H9 (cell line): ENCODE measurements at regions not wholly inside any gene's neighbourhood (a gene's known extent, or its start where the extent isn't known, plus 50 kb on each side); places are given as distances from the start of the nearest gene placed in this dataset.

Source experiments
- DNase-seq: peaks from one replicate; pipeline ENCODE4 v3.0.0-alpha.2; 2017
- H2AFZ ChIP-seq: one replicate; pipeline ENCODE4 v1.6.1; 2013; ENCODE audit warnings: mild to moderate bottlenecking, low read length, control low read depth, moderate library complexity
- H2AK5ac ChIP-seq: 2 replicates; pipeline ENCODE4 v1.6.1; 2013; ENCODE audit warnings: low read length, control low read depth, mixed read lengths; ENCODE audit not compliant: insufficient read length
- H2BK120ac ChIP-seq: one replicate; pipeline ENCODE4 v1.6.1; 2013; ENCODE audit warnings: low read depth, mild to moderate bottlenecking, low read length, control low read depth, inconsistent platforms; ENCODE audit not compliant: poor library complexity, severe bottlenecking
- H2BK12ac ChIP-seq: 2 replicates; pipeline ENCODE4 v1.6.1; 2013; ENCODE audit warnings: low read length, control low read depth, mixed read lengths, low read depth; ENCODE audit not compliant: insufficient read length
- H2BK15ac ChIP-seq: 2 replicates; pipeline ENCODE4 v1.6.1; 2013; ENCODE audit warnings: low read depth, low read length, control low read depth
- H2BK20ac ChIP-seq: one replicate; pipeline ENCODE4 v1.6.1; 2013; ENCODE audit warnings: low read depth, mild to moderate bottlenecking, low read length, control low read depth, inconsistent platforms; ENCODE audit not compliant: poor library complexity, severe bottlenecking
- H2BK5ac ChIP-seq: 2 replicates; pipeline ENCODE4 v1.6.1; 2013; ENCODE audit warnings: low read length, control low read depth, mixed read lengths; ENCODE audit not compliant: insufficient read length
- H3K14ac ChIP-seq: 2 replicates; pipeline ENCODE4 v1.6.1; 2013; ENCODE audit warnings: low read length, control low read depth; ENCODE audit not compliant: insufficient read depth
- H3K18ac ChIP-seq: 2 replicates; pipeline ENCODE4 v1.6.1; 2013; ENCODE audit warnings: low read depth, mild to moderate bottlenecking, mixed read lengths, low read length, control low read depth; ENCODE audit not compliant: insufficient read length
- H3K23ac ChIP-seq: 2 replicates; pipeline ENCODE4 v1.6.1; 2013; ENCODE audit warnings: low read length, control low read depth, mixed read lengths, low read depth; ENCODE audit not compliant: insufficient read length
- H3K23me2 ChIP-seq: 2 replicates; pipeline ENCODE4 v1.6.1; 2013; ENCODE audit warnings: low read depth, mild to moderate bottlenecking, mixed read lengths, low read length, control low read depth; ENCODE audit not compliant: insufficient read length, poor library complexity, severe bottlenecking
- H3K27ac ChIP-seq: 2 replicates; pipeline ENCODE4 v1.5.1; 2013; ENCODE audit warnings: low read length, control low read depth, mixed read lengths, low read depth; ENCODE audit not compliant: insufficient read length
- H3K27me3 ChIP-seq: 2 replicates; pipeline ENCODE4 v1.6.1; 2013; ENCODE audit warnings: low read length, control low read depth, inconsistent platforms; ENCODE audit not compliant: insufficient read depth
- H3K4ac ChIP-seq: 2 replicates; pipeline ENCODE4 v1.6.1; 2013; ENCODE audit warnings: low read depth, mild to moderate bottlenecking, control low read depth, inconsistent platforms, low read length, moderate library complexity
- H3K4me1 ChIP-seq: 2 replicates; pipeline ENCODE4 v1.6.1; 2013; ENCODE audit warnings: low read length, control low read depth, inconsistent platforms; ENCODE audit not compliant: insufficient read depth
- H3K4me2 ChIP-seq: 2 replicates; pipeline ENCODE4 v1.6.1; 2013; ENCODE audit warnings: low read length, control low read depth, mixed read lengths; ENCODE audit not compliant: insufficient read length, insufficient read depth
- H3K56ac ChIP-seq: 2 replicates; pipeline ENCODE4 v1.6.1; 2013; ENCODE audit warnings: low read depth, mild to moderate bottlenecking, mixed read lengths, low read length, control low read depth; ENCODE audit not compliant: insufficient read length
- H3K79me1 ChIP-seq: 2 replicates; pipeline ENCODE4 v1.6.1; 2013; ENCODE audit warnings: low read depth, mild to moderate bottlenecking, moderate library complexity, low read length, control low read depth, inconsistent platforms; ENCODE audit not compliant: insufficient read depth, poor library complexity, severe bottlenecking
- H3K79me2 ChIP-seq: 2 replicates; pipeline ENCODE4 v1.6.1; 2013; ENCODE audit warnings: low read length, control low read depth, inconsistent platforms; ENCODE audit not compliant: insufficient read depth
- H3K9ac ChIP-seq: 2 replicates; pipeline ENCODE4 v1.6.1; 2013; ENCODE audit warnings: low read length, control low read depth, mixed read lengths; ENCODE audit not compliant: insufficient read length; ENCODE audit errors: extremely low read depth
- H3K9me3 ChIP-seq: one replicate; pipeline ENCODE4 v1.6.1; 2013; ENCODE audit warnings: low read depth, low read length, inconsistent platforms; ENCODE audit not compliant: control insufficient read depth
- H3T11ph ChIP-seq: one replicate; pipeline ENCODE4 v1.6.1; 2013; ENCODE audit warnings: mild to moderate bottlenecking, low read length, control low read depth, inconsistent platforms
- H4K20me1 ChIP-seq: one replicate; pipeline ENCODE4 v1.6.1; 2013; ENCODE audit not compliant: control insufficient read depth, insufficient read length, insufficient read depth
- H4K5ac ChIP-seq: 2 replicates; pipeline ENCODE4 v1.6.1; 2013; ENCODE audit warnings: low read depth, mild to moderate bottlenecking, mixed read lengths, low read length, control low read depth; ENCODE audit not compliant: insufficient read length
- H4K8ac ChIP-seq: replicated peaks from 2 replicates; pipeline ENCODE4 v1.6.1; 2013; ENCODE audit warnings: low read length, control low read depth, mixed read lengths, low read depth; ENCODE audit not compliant: insufficient read length
- H4K91ac ChIP-seq: 2 replicates; pipeline ENCODE4 v1.6.1; 2013; ENCODE audit warnings: low read depth, mild to moderate bottlenecking, moderate library complexity, mixed read lengths, low read length, control low read depth; ENCODE audit not compliant: insufficient read length
- H3K27ac Mint-ChIP-seq, 3 experiments: 2 replicates in 2 of 3; 3 replicates in 1 of 3; pipeline ENCODE4 v1.8.0; 2020 to 2021; ENCODE audit warnings: mixed read lengths in 3 of 3, mild to moderate bottlenecking in 1 of 3, moderate library complexity in 1 of 3
- H3K27me3 Mint-ChIP-seq: 2 replicates; pipeline ENCODE4 v1.8.0; 2021; ENCODE audit warnings: low read depth, mild to moderate bottlenecking, moderate library complexity, mixed read lengths
- H3K36me3 Mint-ChIP-seq, 3 experiments: 2 replicates in 2 of 3; 3 replicates in 1 of 3; pipeline ENCODE4 v1.8.0; 2020 to 2021; ENCODE audit warnings: low read depth in 3 of 3, mixed read lengths in 3 of 3; ENCODE audit not compliant: insufficient read depth in 1 of 3
- H3K4me1 Mint-ChIP-seq, 2 experiments: 2 replicates each; pipeline ENCODE4 v1.8.0; 2020; ENCODE audit warnings: mixed read lengths in 2 of 2
- H3K4me3 Mint-ChIP-seq, 2 experiments: 2 replicates in 1 of 2; 3 replicates in 1 of 2; pipeline ENCODE4 v1.8.0; 2020 to 2021; ENCODE audit warnings: mild to moderate bottlenecking in 2 of 2, mixed read lengths in 2 of 2, moderate library complexity in 1 of 2
- H3K9me3 Mint-ChIP-seq, 2 experiments: 2 replicates in 1 of 2; 3 replicates in 1 of 2; pipeline ENCODE4 v1.8.0; 2020; ENCODE audit warnings: mild to moderate bottlenecking in 2 of 2, mixed read lengths in 2 of 2, moderate library complexity in 1 of 2
- WGBS: extraction: QIAGEN DNeasy Blood & Tissue Kit; methylation state at CpG from one replicate; pipeline ENCODE4 v1.1.7; 2013; ENCODE audit warnings: missing lambda C conversion rate, low lambda C conversion rate, mixed read lengths; ENCODE audit not compliant: insufficient read length; ENCODE audit errors: extremely low coverage; 5-methylcytosine and 5-hydroxymethylcytosine counted together
- TF ChIP-seq, protein P1 (sequence below): fragments of 200-600 bp; sonication (generic); conservative IDR thresholded peaks from 3 replicates; pipeline ENCODE4 v1.8.0; 2021; ENCODE audit warnings: antibody characterized with exemption, mild to moderate bottlenecking

DNA sequence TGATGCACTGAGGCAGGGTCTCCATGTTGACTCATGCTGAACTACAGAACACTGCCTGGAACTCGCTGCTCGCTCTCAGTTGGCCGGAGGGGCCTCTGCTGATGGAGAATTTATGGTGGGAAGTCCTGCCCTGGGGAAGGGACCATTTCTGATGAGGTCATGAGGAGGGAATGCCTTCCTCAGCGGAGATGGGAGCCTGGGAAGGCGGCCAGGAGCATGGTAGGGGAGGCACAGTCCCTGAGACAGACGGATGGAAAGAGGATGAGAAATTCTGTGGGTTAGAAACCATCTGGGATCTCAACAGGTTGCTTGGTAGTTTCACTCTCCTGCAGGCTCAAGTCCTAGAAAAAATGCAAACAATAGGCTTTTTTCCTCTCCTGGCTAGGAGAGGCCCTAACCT, 56.8 kb upstream of the TPM1 start:
- H3K4me2 ChIP-seq = no peak overlapping the region

More for the DNA sequence above, 56.8 kb upstream of the TPM1 start:
- peak overlapping the region in 1 of 3 experiments; percentile 58; a peak in 1 of 7 replicates for H3K27ac Mint-ChIP-seq
- no peak overlapping the region for H3K56ac ChIP-seq
- H3K27ac ChIP-seq = no peak overlapping the region
- no peaks in the 10 kb centered on the region for H3K23me2 ChIP-seq
- H2AFZ ChIP-seq = no peak overlapping the region
- H2BK12ac ChIP-seq = no peak overlapping the region
- no peaks in the 10 kb centered on the region for H3K9me3 ChIP-seq
- no peak overlapping the region for H4K5ac ChIP-seq
- no peak overlapping the region for H3K4ac ChIP-seq
- no peak overlapping the region for H2BK120ac ChIP-seq
- no peak overlapping the region for H2AK5ac ChIP-seq
- no peak overlapping the region for H2BK20ac ChIP-seq
- H2BK5ac ChIP-seq = no peak overlapping the region
- H2BK15ac ChIP-seq = no peak overlapping the region
- TF ChIP-seq, protein P1, sequence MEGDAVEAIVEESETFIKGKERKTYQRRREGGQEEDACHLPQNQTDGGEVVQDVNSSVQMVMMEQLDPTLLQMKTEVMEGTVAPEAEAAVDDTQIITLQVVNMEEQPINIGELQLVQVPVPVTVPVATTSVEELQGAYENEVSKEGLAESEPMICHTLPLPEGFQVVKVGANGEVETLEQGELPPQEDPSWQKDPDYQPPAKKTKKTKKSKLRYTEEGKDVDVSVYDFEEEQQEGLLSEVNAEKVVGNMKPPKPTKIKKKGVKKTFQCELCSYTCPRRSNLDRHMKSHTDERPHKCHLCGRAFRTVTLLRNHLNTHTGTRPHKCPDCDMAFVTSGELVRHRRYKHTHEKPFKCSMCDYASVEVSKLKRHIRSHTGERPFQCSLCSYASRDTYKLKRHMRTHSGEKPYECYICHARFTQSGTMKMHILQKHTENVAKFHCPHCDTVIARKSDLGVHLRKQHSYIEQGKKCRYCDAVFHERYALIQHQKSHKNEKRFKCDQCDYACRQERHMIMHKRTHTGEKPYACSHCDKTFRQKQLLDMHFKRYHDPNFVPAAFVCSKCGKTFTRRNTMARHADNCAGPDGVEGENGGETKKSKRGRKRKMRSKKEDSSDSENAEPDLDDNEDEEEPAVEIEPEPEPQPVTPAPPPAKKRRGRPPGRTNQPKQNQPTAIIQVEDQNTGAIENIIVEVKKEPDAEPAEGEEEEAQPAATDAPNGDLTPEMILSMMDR = no peak
- H3K4me3 Mint-ChIP-seq = no peak overlapping the region
- DNase-seq = no peak
- H3K79me1 ChIP-seq = no peaks in the 10 kb centered on the region
- peaks cover 2% of the 10 kb centered on the region for H3K27me3 Mint-ChIP-seq
- H3K9me3 Mint-ChIP-seq = no peaks in the 10 kb centered on the region; a peak in 1 of 5 replicates
- H3K14ac ChIP-seq = no peak overlapping the region
- H4K8ac ChIP-seq = no peak overlapping the region
- no peaks in the 10 kb centered on the region for H3K27me3 ChIP-seq
- H3K79me2 ChIP-seq = no peaks in the 10 kb centered on the region
- H3K4me1 Mint-ChIP-seq = peaks cover 18 to 27% of the 10 kb centered on the region in 2 experiments
- no peak overlapping the region for H3T11ph ChIP-seq
- no peak overlapping the region for H3K23ac ChIP-seq
- no peak overlapping the region for H3K18ac ChIP-seq
- H3K36me3 Mint-ChIP-seq = no peaks in the 10 kb centered on the region; a peak in 1 of 7 replicates
- no CpG with 5 or more reads among the region's 6 CpGs for WGBS
- H3K9ac ChIP-seq = no peak overlapping the region
- H4K91ac ChIP-seq = no peak overlapping the region
- no peaks in the 10 kb centered on the region for H4K20me1 ChIP-seq
- H3K4me1 ChIP-seq = no peaks in the 10 kb centered on the region
